D721Med (cell line): ENCODE measurements at regions not wholly inside any gene's neighbourhood (a gene's known extent, or its start where the extent isn't known, plus 50 kb on each side); places are given as distances from the start of the nearest gene placed in this dataset.

Experiments used
- DNase-seq: peaks from one replicate; pipeline ENCODE4 v3.0.0; 2011; ENCODE audit warnings: low spot score; ENCODE audit not compliant: insufficient read length
- FAIRE-seq: peaks from 2 replicates; lab custom pipeline; 2011; peaks lifted over from hg19 to GRCh38; lab: Jason Lieb, UNC
- CTCF ChIP-seq: IDR thresholded peaks from 2 replicates; pipeline ENCODE4 v1.5.1; 2012; ENCODE audit warnings: mild to moderate bottlenecking, control low read depth; ENCODE audit not compliant: insufficient read depth; ENCODE audit errors: missing control alignments

GRCh38 chr1:20425622-20426021, 60.4 kb downstream of the CAMK2N1 start:
- TF ChIP-seq CTCF, result no peak
- DNase-seq (no peak), FAIRE-seq (no peak)

GRCh38 chr1:20423169-20423795, 62.7 kb downstream of the CAMK2N1 start:
- no peak for TF ChIP-seq CTCF
- DNase-seq (no peak), FAIRE-seq (no peak)

- FAIRE-seq (no peak), DNase-seq (no peak)
- TF ChIP-seq CTCF, result no peak
Observed at GRCh38 chr1:20421441-20421840, 64.6 kb downstream of the CAMK2N1 start.

- no peak for DNase-seq
- TF ChIP-seq CTCF, result no peak
- FAIRE-seq, result no peak
Observed at GRCh38 chr1:20417581-20417980, 68.4 kb downstream of the CAMK2N1 start.

- FAIRE-seq (no peak), DNase-seq (no peak)
- TF ChIP-seq CTCF, result no peak
Observed at GRCh38 chr1:20416706-20417105, 69.3 kb downstream of the CAMK2N1 start.

- DNase-seq, result no peak
- FAIRE-seq, result no peak
- TF ChIP-seq CTCF, result no peak
Observed at GRCh38 chr1:20413776-20414140, 72.3 kb downstream of the CAMK2N1 start.

- FAIRE-seq, result no peak
- DNase-seq, result no peak
- TF ChIP-seq CTCF, result no peak
Observed at GRCh38 chr1:20413136-20413775, 72.8 kb downstream of the CAMK2N1 start.
